GM12873 (cell line): ENCODE measurements at regions not wholly inside any gene's neighbourhood (a gene's known extent, or its start where the extent isn't known, plus 50 kb on each side); places are given as distances from the start of the nearest gene placed in this dataset.

Source experiments
- CTCF ChIP-seq: IDR thresholded peaks from 2 replicates; pipeline ENCODE4 v1.5.1; 2012; ENCODE audit warnings: low read depth, mild to moderate bottlenecking, moderate library complexity, low read length, control low read depth; ENCODE audit not compliant: insufficient read depth; ENCODE audit errors: missing control alignments

- TF ChIP-seq CTCF, result no peak
These were observed 598.0 kb downstream of the NXPH1 start for GRCh38 chr7:9031386-9031785.

GRCh38 chr7:9036080-9036479, 602.7 kb downstream of the NXPH1 start:
- TF ChIP-seq CTCF, result no peak

DNA sequence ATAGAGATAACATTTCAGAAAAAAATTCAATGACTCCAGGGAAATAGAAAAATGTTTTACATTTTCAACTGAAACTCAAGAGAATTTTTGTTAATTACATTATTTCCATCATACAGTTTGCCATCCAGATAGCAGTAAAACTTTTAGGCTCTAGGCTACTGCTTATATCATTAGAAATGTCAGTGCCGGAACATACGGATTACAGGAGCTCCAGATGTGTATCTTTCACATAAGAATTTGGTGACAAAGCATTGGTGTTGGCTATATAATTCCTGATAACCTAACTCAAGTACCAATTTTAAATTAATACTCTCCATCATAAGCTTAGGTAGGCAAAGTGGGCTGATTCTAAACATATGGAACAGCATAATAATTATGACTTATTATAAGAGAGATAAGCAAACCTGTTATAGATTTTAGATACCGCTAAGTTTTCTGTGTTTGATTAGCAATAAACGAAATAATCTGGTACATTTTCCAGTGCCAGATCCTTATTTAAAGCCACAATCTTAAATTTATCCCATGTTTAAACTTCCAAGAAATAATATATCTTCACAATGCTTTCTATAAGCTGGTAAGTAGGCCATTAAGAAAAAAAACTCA, 637.9 kb downstream of the NXPH1 start:
- no peak for TF ChIP-seq CTCF

DNA sequence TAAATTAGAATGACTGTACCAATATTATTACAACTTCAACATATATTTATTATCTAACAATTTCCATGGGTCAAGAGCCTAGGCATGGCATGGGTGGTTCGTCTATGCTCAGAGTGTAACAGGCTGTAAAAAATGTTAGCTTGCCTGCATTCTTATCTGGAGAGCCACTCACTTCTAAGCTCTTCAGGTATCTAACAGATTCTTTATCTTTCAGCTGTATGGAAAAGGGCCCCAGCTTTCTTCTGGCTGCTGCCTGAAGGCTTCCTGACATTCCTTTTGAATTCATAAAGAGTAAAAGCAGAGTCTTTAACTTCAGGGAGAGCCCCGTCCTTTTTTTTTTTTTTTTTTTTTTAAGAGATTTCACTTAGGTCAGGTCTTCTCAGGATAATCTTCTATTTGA, 648.8 kb downstream of the NXPH1 start:
- no peak for TF ChIP-seq CTCF

DNA sequence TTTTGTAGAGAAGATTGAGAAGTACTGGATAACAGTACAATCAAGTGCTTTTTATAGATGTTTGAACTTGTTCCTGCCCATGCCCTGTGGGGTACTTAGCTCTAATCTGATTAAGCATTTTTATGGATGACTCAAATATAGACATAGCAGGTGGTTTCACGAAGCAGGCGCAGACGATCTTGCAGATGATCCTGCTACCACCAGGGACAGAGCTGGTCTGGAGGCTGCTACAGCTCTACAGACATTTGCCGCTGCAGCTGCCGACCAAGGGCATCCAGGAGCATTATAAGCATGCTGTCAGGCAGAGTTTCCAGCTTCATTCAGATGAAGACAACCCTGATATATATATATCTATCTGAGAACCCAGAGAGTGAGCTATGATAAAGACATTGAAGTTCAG, 650.4 kb downstream of the NXPH1 start:
- TF ChIP-seq CTCF, result no peak

DNA sequence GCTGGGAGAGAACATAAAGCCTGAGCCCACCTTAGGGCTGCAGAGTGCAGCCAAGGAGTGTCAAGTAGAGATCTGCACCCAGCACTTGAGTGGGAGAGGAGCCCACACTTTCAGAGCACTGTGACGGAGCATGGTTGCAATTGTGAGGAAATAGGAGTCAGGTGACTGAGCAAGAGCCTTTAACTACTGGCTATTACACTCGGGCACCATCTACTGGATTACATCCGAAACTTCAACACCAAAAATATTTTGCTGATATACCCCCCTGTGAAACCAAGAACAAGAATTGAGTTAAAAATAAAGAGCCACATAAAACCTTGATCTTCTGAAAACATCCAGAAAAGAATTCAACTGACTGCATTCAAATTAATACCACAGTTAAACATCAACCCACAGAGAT, 657.9 kb downstream of the NXPH1 start:
- peak; percentile 18 for TF ChIP-seq CTCF

DNA sequence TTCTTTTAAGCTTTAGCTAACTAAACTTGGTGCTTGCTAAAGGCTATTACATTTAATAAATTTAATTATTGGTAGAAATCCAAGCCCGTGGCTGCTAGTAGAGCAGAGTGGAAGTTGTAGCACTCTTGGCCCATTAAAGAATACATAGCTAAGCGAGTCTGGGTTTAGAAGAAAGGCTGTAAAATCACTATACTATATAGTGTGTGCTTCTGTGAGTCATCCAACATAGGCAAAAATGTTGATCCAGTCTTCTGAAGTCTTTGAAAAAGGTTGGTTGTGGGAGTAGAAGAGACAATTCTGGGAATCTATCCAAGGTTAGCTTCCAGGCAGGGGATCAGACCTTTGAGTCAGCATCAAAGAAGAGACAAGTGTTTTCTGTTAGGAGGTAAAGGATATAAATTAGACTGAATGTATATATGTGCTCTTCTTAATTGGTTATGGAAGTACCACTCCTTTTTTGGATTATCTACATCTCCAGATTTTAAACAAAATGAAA, 664.2 kb downstream of the NXPH1 start:
- no peak for TF ChIP-seq CTCF
